ENCODE measurements at regions not wholly inside any gene's neighbourhood (a gene's known extent, or its start where the extent isn't known, plus 50 kb on each side); places are given as distances from the start of the nearest gene placed in this dataset.

DNA sequence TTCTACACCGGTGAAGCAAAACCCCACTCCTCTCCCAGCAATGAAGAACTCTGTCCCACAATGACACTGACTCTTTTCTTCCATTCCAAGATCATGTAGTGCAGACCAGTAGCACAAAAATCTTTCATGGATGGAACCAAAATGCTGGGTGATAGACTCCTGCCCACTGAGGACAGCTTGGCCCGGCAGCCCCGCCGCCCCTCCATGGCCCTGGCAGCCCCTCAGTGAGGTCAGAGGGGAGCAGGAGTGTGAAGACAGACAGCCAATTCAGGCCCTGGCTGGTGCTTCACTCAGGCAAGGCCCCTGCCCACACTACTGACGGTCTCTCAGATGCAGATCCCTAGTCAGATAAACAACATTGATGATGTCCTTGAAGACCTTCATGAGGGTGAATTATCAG lies 131.9 kb upstream of the SYNDIG1 start:
- H3K36me3 Mint-ChIP-seq (ENCODE audit: low read depth): no peaks in the 10 kb centered on the region
- no peak overlapping the region for H3K27ac Mint-ChIP-seq
- Histone ChIP-seq H3K36me3 (ENCODE audit: control insufficient read depth, insufficient read depth, low read length) (no peaks in the 10 kb centered on the region), H3K27ac (ENCODE audit: low read depth, low read length) (no peak overlapping the region), H3K4me1 (ENCODE audit: control insufficient read depth, insufficient read depth, low read length) (no peaks in the 10 kb centered on the region), H3K9me3 (ENCODE audit: control insufficient read depth, low read length) (no peaks in the 10 kb centered on the region), H3K27me3 (ENCODE audit: control insufficient read depth, insufficient read depth, low read length, poor library complexity, severe bottlenecking) (no peaks in the 10 kb centered on the region), H3K9ac (ENCODE audit: extremely low read depth, low read length, poor library complexity, severe bottlenecking) (no peak overlapping the region), H3K4me3 (ENCODE audit: low read length) (no peak overlapping the region)
- H3K27me3 Mint-ChIP-seq (ENCODE audit: insufficient read depth): peaks cover 4% of the 10 kb centered on the region
- DNase-seq: no peak
- no peaks in the 10 kb centered on the region for H3K9me3 Mint-ChIP-seq
- TF ChIP-seq, protein P1, sequence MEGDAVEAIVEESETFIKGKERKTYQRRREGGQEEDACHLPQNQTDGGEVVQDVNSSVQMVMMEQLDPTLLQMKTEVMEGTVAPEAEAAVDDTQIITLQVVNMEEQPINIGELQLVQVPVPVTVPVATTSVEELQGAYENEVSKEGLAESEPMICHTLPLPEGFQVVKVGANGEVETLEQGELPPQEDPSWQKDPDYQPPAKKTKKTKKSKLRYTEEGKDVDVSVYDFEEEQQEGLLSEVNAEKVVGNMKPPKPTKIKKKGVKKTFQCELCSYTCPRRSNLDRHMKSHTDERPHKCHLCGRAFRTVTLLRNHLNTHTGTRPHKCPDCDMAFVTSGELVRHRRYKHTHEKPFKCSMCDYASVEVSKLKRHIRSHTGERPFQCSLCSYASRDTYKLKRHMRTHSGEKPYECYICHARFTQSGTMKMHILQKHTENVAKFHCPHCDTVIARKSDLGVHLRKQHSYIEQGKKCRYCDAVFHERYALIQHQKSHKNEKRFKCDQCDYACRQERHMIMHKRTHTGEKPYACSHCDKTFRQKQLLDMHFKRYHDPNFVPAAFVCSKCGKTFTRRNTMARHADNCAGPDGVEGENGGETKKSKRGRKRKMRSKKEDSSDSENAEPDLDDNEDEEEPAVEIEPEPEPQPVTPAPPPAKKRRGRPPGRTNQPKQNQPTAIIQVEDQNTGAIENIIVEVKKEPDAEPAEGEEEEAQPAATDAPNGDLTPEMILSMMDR (conservative IDR thresholded peaks at IDR 0.05): no peak
- peaks cover 3% of the 10 kb centered on the region for H3K4me1 Mint-ChIP-seq
- H3K4me3 Mint-ChIP-seq: no peak overlapping the region
- WGBS, 2 experiments (ENCODE audit: insufficient coverage in 1 of 2, insufficient read length in 1 of 2): 98 to 100% methylated on average over 1 to 5 of the region's 5 CpGs

DNA sequence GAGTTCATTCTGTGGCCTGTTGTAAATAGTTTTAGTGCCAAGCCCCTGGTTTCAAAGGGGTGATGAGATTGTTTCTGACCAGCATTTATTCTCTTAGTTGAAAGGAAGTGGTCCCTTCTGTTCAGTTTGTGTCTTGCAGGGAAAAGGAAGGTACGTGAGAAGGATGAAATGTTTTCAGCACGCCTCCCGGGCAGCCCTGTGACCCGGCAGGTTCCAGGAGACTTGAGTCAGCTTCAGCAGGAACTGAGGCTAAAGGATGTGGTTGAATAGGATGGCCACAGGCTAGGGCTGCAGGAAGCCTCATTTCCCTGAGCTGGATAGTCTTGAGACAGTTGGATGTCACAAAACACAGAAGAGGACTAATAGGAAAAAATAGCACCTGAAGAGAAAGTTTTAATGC lies 132.4 kb upstream of the SYNDIG1 start:
- TF ChIP-seq, protein P1 (conservative IDR thresholded peaks at IDR 0.05): no peak
- DNase-seq: no peak
- Mint-ChIP-seq H3K9me3 (no peaks in the 10 kb centered on the region), H3K36me3 (ENCODE audit: low read depth) (no peaks in the 10 kb centered on the region), H3K4me1 (peaks cover 3% of the 10 kb centered on the region), H3K4me3 (no peak overlapping the region), H3K27ac (no peak overlapping the region), H3K27me3 (ENCODE audit: insufficient read depth) (peaks cover 4% of the 10 kb centered on the region)
- H3K4me3 ChIP-seq (ENCODE audit: low read length): no peak overlapping the region
- no peaks in the 10 kb centered on the region for H3K27me3 ChIP-seq (ENCODE audit: control insufficient read depth, insufficient read depth, low read length, poor library complexity, severe bottlenecking)
- H3K27ac ChIP-seq (ENCODE audit: low read depth, low read length): no peak overlapping the region
- H3K36me3 ChIP-seq (ENCODE audit: control insufficient read depth, insufficient read depth, low read length): no peaks in the 10 kb centered on the region
- no peak overlapping the region for H3K9ac ChIP-seq (ENCODE audit: extremely low read depth, low read length, poor library complexity, severe bottlenecking)
- WGBS, 2 experiments (ENCODE audit: insufficient coverage in 1 of 2, insufficient read length in 1 of 2): 49 to 64% methylated on average over 4 of the region's 4 CpGs
- no peaks in the 10 kb centered on the region for H3K9me3 ChIP-seq (ENCODE audit: control insufficient read depth, low read length)
- no peaks in the 10 kb centered on the region for H3K4me1 ChIP-seq (ENCODE audit: control insufficient read depth, insufficient read depth, low read length)

DNA sequence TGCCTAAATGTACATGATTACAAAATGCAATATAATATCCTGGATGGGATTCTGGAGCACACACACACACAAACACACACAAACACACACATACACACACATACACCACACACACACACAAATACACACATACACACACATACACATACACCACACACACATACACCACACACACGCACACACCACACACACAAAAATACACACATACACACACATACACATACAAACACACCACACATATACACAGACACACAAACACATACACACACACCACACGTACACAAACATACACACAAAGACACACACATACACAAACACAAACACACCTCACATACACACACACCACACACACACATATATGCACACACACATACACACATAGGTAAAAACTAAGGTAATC lies 134.6 kb upstream of the SYNDIG1 start:
- TF ChIP-seq, protein P1 (conservative IDR thresholded peaks at IDR 0.05): no peak
- Histone ChIP-seq H3K9me3 (ENCODE audit: control insufficient read depth, low read length) (no peaks in the 10 kb centered on the region), H3K4me3 (ENCODE audit: low read length) (no peak overlapping the region), H3K27me3 (ENCODE audit: control insufficient read depth, insufficient read depth, low read length, poor library complexity, severe bottlenecking) (no peaks in the 10 kb centered on the region), H3K36me3 (ENCODE audit: control insufficient read depth, insufficient read depth, low read length) (no peaks in the 10 kb centered on the region), H3K9ac (ENCODE audit: extremely low read depth, low read length, poor library complexity, severe bottlenecking) (no peak overlapping the region), H3K4me1 (ENCODE audit: control insufficient read depth, insufficient read depth, low read length) (no peaks in the 10 kb centered on the region), H3K27ac (ENCODE audit: low read depth, low read length) (no peak overlapping the region)
- Mint-ChIP-seq H3K27ac (no peak overlapping the region), H3K36me3 (ENCODE audit: low read depth) (no peaks in the 10 kb centered on the region), H3K9me3 (no peaks in the 10 kb centered on the region), H3K4me3 (no peak overlapping the region), H3K27me3 (ENCODE audit: insufficient read depth) (peaks cover 4% of the 10 kb centered on the region), H3K4me1 (peaks cover 3% of the 10 kb centered on the region)
- 77% methylated on average over 2 of the region's 2 CpGs; no CpG with 5 or more reads in 1 of the 2 experiments for WGBS, 2 experiments (ENCODE audit: insufficient coverage in 1 of 2, insufficient read length in 1 of 2)
- DNase-seq: no peak
